ENCODE measurements at regions not wholly inside any gene's neighbourhood (a gene's known extent, or its start where the extent isn't known, plus 50 kb on each side); places are given as distances from the start of the nearest gene placed in this dataset.
"Not testable (repeated sequence)": the region's sequence is repeated elsewhere in the genome, so short reads cannot be mapped to it uniquely, and the experiment has no call there.

DNA sequence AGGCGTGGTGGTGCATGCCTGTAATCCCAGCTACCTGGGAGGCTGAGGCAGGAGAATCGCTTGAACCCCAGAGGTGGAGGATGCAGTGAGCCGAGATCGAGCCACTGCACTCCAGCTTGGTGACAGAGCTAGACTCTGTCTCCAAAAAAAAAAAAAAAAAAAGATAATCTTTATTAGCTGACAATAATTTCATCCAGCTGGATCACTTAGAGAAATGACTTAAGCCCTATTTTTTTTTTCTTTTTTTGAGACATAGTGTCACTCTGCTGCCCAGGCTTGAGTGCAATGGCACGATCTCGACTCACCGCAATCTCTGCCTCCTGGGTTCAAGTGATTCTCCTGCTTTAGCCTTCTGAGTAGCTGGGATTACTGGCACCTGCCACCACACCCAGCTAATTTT is 51.6 kb upstream of the MAP4K4 start:
- DNase-seq: not testable (repeated sequence)

DNA sequence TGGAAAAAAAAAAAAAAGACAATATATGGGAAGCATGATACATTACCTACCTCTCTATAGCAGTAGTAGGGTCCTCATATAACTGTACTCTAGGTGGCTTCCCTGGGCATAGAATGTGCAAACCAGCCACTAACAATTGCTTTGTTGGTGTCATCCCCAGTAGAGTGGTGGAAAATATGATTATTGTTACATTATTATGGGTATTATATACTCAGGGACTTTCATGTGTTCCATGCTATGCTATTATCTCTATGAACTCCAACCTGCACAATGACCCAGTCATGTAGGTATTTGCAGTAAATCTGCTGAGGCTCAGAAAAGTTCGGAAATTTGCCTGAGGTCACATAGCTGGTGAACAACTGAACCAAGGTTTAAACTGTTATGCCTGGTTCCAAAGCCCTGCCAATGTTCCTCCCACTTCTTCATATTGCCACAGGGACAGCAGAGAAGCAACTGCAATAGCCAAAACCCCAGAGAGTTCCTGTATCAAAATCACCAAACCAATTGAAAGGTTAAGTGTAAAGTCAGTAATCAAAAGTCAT is 52.6 kb upstream of the MAP4K4 start:
- DNase-seq: no peak

DNA sequence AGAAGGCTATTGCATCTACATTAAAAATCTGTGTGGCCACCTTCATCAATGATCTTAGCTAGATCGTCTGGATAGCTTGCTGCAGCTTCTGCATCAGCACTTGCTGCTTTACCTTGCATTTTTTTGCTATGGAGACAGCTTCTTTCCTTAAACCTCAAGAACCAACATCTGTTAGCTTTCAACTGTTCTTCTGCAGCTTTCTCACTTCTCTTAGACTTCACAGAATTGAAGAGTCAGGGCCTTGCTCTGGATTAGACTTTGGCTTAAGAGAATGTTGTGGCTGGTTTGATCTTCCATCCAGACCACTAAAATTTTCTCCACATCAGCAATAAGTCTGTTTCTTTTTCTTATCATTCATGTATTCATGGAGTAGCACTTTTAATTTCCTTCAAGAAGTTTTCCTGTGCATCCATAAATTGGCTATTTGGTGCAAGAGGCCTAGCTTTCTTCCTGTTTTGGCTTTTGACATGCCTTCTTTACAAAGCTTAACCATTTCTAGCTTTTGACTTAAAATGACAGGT is 54.4 kb upstream of the MAP4K4 start:
- DNase-seq: no peak

DNA sequence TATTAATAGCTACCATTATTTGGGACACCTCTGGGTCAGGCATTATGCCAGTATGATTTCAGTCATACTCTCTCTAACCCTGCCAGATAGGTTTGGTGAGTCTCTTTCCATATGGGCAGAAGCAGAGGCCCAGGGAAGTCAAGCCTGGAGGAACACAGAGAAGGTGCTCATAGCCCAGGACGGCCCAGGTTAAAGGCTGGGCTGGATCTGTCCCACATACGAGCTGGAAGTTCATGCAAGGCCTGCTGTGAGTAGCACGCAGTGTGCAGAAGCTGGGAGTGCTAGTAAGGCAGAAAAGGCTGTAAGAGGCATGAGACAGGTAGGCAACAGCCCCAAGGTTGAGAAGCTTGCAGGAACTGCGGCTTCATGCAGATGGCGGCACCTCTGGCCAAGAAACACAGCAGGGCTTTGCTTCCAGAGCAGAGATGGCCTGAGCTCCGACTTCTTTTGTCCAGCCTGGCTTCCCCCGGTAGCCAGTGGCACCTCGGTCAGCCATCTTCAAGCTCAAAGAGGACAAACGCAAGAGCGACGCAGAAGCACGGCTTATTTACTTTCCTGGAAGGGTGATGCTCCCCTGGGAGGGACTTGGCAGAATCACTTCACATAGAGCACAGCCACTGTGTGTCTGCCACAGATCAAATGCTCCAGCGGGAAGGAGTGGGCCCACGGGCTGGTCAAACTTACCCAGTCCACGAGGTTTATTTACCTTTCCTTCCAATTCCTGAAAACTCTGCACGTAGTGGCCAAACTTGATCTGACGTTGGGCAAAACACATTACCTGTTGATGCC is 58.5 kb upstream of the MAP4K4 start:
- DNase-seq: no peak

DNA sequence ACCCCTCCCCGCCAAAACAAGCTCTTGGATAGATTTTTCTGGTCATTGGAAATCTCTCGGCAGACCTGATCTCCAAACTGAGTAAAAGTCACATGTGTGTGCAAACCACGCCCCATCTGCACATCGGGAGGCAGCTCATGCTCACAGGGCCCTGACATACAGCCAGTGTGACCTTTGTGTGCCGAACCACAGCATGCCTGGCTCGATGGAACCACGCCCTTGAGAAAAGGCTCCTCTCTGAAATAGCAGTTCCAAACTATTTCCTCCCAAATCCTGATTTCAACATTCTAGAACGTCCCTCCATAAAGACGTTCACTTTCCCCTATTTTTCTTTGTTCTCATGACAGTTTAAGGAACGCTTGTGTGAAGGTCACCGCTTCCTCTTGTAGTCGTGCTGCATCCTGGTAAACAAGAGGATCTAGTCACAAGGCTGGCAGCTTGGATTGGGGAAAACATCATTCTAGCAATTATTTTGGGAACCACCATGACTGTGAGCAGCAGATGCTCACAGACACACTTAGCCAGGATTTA is 59.3 kb upstream of the MAP4K4 start:
- DNase-seq: no peak

DNA sequence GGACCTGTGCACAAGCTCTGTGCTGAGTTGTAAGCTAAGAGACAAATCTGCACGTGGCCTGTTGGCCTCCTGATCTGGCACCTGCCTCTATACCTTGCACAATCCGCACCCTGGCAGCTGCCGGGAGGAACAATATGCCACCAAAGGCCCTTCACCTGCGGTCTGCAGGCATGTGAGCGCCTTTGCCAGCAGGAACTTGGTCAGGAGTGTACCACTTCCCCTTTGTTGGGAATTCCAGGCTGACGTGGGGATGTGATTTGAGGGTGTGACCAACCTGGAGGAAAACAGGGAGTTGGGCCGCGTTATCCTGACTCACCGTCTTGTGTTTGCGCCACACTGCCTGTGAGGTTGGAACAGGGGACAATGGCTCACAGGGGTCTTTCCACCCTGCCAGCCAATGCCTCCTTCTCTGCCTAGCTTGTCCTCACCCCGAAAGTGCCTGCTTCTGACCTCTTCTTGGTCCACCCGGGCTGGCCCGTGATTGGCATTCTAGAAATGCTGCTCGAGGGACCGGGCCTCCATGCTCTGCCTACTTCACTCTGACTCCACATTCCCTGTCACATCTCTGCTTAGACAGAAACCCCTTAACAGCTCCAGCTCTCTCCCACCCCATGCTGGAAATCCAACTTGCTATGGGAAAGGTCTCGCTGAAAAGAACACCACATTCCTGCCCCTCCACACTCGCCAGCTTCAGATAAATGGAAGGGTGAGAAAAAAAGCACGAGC is 67.1 kb upstream of the MAP4K4 start:
- DNase-seq: no peak

DNA sequence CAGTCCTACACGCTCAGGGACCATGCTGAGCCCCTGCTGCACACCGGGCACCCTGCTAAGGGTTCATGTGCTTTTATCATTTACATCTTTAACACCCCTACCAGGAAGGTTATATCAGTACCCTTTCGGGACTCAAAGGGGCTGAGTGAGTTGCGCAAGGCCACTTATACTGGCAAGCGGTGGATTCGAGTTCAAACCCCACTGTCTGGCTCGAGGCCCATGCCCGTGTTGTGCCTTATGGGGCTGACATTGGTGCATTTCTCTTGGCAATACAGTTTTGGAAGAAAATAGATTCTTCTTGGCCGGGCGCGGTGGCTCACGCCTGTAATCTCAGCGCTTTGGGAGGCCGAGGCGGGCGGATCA is 69.5 kb upstream of the MAP4K4 start:
- no peak for DNase-seq

DNA sequence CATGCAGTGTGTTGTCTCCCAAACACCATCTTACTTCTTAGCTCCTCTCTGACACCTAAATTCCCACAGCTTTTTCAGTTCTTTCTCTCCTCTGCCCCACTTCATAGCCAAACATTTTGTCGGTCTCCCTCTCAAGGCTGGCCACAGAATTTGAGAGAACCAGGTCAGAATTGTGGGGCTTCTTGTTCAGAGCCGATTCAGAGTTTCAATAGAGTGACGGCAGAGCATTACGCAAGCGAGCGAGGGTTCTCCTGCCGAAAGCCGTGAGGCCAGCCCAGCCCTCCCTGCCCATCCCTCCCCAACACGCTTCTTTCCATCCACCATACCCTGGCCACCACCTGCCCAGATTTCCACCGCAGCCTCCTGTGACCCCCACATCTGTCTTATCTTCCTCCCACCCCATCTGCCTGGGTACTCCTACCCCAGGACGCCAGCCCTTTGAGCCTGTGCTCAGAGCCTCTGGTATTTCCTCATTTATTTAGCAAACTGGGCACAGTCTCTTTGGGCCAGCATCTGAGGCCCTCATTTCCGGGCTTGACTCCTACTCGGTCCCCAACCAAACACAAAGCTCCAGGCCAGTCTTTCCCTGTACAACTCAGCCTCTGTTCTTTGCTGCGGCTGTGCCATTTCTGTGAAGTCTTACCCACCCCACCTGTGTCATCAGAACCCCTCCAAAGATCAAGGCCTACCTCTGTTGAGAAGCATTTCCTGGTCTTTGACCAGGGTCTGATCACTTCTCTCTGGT is 70.0 kb upstream of the MAP4K4 start:
- no peak for DNase-seq

DNA sequence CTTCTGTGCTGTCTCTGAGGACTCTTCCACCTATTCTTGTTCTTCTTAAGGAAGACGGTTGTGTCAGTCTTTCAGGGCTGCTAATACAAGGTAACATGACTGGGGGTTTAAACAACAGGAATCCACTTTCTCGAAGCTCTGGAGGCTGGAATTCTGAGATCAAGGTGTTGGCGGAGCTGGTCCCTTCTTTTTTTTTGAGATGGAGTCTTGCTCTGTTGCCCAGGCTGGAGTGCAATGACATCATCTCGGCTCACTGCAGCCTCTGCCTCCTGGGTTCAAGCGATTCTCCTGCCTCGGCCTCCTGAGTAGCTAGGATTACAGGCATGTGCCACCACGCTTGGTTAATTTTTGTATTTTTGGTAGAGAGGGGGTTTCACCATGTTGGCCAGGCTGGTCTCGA is 71.7 kb upstream of the MAP4K4 start:
- not testable (repeated sequence) for DNase-seq

DNA sequence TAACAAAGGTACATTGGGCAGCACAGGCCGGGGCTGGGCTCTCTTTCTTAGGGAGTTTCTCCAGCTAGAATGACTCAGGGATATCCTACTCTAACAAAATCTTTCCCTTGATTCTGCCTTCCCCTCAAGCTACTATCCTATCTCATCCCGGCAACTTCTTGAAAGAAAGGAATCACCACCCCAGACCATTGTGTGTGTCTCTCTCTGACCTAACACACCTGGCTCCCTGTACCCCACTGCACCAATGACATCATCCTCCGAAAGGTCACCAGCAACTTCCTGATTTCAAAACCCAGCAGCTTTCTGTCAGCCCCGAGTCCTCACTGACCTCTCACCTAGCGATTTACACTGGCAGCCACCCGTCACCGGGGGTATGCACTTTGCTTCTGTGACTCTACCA is 72.1 kb upstream of the MAP4K4 start:
- DNase-seq: no peak

DNA sequence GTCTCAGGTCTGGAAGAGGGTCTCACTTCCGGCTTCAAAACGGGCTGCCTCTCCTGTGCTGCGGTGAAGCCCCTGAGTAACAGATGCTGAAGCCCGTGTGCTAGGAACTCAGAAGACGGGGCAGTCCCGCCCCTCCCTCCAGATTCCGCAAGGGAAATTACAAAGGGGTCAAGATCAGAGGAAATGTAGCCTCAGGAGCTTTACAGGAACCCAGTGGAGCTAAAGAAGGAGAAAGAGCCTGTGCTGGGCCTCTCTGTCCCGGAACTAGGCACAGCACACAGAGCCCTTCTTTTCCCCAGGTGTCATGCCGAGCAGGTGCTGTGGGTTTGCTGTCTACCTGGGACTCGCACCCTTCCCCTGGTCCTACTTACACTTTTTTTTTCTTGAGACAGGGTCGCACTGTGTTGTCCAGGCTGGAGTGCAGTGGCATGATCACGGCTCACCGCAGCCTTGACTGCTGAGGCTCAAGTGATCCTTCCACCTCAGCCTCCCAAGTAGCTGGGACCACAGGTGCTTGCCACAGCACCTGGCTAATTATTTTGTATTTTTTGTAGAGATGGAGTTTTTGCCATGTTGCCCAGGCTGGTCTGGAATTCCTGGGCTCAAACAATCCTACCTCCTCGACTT is 72.7 kb upstream of the MAP4K4 start:
- DNase-seq: no peak

DNA sequence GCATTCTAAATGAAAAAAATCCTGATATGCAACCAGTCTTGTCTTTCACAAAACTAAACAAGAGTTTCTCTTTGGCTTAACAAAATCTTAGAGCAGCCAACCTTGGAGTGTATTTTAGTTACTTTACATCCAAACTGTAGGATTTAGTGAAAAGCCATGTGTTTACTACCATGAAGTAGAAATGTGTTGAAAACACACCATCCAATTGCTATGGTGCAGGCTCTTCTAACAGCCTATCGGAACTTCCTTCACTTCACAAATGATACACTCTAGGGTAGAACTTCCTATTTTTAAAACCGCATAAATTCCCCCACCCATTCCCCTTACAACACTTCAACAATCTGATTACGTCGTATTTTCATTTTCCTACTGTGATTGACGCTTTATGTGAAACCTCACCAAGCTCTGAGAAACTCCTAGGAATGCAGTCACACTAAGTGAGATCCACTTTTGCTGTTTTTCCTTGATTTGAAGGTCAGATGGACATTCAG is 74.4 kb upstream of the MAP4K4 start:
- DNase-seq: peak; percentile 28

DNA sequence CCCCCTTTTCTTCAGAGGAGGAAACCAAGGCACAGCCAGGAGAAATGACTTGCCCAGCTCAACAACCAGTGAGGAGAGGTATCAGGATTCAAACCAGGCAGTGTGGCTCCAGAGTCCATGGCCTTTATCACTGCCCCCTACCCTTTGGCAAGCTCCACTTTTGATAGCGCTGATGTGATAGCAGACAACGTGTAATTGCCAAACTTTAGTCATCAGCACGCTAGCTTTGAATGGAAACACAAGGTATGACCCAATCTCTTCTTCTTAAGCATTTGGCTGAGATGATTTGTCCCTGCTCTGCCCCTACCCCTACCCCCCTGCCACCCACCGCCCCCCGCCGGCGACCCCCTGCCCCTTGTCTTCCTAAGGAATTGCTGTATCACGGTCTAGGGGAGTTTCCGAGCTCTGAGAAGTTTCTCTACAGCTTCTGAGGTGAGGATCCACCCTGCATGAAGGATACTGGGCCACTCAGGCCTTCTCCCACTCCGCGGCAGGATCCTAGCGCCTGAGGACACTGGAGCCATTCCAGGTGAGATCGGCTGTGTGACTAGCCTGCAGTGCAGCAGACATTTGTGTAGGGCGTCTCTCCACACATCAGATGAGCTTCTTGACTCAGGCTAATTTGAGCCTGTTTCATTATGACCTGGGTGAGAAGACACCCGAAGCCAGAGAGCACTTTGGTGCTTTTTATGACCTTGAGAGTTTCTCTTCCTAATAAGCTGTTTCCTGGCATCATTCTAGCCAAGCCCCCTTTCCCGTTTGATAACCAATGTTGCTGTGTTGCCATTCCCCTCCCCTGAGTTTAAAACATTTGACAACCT is 75.1 kb upstream of the MAP4K4 start:
- no peak for DNase-seq

DNA sequence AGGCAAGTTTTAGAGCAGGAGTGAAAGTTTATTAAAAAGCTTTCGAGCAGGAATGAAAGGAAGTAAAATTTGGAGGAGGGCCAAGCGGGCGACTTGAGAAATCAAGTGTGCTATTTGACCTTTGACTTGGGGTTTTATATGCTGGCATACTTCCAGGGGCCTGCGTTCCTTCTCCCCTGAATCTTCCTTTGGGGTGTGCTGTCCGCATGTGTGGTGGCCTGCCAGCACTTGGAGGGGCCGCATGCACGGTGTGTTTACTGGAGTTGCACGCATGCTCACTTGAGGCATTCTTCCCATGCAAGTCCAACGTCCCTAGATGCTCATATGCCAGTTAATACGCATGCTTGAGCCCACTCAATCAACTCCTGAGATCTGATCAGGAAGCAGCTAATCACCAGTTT is 78.3 kb upstream of the MAP4K4 start:
- no peak for DNase-seq

DNA sequence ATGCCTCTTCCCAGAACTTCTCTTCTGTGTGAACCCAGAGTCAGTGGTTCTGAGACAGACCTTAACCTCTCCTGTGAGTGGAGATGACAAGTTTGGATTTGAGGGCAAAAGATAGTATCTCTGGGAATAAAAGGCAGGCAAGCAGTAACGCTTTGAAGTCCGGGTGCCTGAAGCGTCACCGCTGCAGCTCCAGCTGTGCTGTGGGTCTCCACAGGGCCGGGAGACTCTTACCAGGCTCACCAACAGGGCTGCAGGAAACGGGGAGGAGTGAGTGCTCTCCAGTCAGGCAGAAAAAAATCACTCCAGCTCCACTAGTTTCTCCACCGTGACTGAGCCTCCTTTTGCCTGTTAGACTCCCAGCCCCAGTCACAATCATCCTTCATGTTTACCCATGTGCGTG is 79.7 kb upstream of the MAP4K4 start:
- DNase-seq: no peak

DNA sequence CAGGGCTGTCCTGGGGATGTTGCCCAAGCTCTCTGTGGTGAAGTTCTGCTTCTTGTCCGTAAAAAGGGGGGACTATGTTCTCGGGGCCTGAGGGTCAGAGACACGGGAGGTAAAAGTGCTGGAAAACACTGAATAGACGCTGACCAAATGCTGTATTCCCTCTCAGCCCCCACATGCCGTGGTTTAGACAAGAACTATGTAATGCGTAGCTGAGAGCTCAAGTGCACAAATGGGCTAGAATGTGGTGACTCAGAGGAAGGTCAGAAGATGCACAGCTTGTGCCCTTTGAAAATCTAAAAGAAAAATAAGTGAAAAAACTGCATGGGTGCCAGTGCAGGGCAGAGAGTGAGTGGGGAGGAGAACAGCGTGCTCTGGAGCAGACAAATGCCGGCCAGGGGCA is 80.3 kb upstream of the MAP4K4 start:
- no peak for DNase-seq

DNA sequence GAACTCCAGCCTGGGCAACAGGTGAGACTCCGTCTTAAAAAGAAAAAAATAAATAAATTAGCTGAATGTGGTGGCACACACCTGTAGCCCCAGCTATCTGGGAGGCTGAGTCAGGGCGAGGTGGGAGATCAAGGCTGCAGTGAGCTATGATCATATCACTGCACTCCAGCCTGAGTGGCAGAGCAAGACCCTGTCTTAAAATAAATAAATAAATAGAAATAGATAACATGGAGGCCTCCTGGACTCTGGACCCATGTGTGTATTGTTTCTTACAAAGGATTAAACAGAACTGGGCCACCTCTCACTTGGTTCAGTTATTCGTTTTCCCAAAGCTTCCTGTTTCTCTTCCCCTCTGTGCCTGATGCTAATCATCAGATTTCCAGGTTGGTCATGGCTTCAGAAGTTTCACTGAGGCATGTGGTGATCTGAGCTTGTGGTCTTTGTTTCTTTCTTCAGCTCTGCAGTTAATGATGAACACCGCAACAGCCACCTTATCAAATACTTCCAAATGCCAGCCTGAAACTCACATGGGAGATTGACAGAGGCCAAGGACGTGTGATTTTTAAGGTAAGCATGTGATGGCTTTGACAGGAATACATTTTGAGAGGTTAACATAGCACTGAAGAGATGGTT is 83.3 kb upstream of the MAP4K4 start:
- DNase-seq: no peak

DNA sequence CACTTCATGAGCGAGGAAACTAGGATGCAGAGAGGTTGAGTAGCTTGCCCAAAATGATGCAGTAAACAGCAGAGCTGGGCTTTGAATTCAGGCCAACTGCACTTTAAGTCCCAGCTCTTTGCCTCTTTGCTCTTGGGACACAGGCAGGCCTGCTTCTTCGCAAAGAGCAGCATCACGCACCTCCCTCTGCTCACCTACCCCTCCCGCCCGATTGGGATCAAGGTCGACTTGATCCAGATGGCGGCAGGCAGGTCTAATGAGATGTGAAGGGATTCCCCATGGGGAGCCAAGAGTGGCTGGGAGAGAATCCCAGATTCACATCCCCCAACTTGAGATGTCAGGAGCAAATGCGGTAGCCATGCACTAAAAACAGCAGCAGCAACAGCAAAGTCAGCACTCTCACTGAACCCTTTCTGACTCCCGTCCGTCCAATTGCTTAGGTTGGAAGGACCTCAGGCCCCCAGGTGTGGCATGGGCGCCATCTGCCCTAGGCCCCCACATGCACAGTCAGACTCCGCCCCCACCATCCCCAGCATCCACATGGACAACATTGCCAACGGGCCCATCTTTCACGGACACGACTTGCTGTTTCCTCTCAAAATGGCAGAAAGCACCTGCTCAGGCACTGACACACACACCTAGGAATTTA is 84.3 kb upstream of the MAP4K4 start:
- DNase-seq: no peak

DNA sequence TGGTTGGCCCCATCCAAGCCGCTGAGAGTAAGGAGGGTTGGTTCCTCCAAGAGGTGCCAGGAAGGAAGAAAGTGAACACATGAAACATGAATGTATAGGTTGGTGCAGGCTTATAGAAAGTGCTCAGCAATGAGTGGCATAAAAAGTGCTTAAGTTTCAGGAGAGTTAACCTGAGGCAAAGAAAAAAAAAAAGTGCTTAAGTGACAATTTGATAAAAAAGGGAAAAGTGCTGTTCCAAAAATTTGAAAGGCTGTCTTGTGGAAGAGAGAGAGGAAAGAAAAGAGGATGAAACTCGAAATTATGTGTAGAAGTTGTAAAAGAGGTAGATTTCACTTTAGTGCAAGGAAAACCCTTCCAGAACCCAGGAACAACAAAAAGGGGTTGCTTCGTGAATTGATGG is 85.5 kb upstream of the MAP4K4 start:
- DNase-seq: no peak

DNA sequence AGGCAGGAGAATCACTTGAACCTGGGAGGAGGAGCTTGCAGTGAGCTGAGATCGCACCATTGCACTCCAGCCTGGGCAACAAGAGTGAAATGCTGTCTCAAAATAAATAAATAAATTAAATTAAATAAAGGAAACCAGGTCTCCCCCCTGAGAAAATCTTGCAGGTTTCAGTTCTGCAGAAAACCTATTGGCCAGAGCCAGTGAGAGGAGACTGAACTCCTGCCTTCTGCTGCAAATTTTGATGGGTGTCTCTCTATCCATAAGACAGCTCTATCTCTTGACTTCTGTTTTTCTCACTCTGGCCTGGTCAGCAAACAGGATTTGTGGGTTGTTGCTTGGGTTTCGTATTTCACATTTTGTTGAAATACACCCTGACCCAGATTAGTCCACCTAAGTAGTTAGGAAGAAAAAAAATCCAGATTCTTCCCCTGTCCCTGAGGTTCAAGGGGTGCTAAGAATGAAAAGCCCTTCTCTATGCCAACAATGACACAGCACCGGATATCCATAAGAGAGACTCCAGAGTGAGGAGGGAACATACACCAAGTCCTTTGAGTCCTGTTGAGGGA is 86.7 kb upstream of the MAP4K4 start:
- DNase-seq: no peak

All from GDM1 (cell line).